Suppressor macrophage treated with lipopolysaccharide for 1 hour (primary cell): ENCODE measurements at regions not wholly inside any gene's neighbourhood (a gene's known extent, or its start where the extent isn't known, plus 50 kb on each side); places are given as distances from the start of the nearest gene placed in this dataset.

Experiments used
- DNase-seq, 3 donors: peaks; one replicate each; pipeline ENCODE4 v3.0.0-alpha.2; 2020 to 2022

- DNase-seq = no peak
Observed at GRCh38 chr14:61847861-61848260, 85.6 kb downstream of the SNAPC1 start.

DNA sequence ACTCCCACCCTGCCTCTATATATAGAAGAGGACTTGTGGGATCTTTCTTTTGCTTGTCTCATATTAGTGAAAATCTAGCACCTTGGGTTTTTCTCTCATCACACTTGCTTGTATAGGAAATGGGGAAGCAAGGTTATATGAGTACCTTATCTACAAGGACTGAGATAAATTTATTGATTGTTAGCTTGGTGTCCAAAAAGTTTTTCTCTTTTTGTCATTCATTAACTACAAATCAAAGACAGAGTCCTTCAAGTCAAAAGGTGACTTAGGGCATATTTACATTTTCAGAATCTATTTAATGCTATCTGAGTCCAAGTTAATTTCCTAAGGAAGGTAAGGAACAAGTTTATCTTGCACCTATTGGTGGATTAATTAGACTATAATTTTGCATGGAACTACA is 92.7 kb downstream of the SNAPC1 start:
- DNase-seq = no peak

- DNase-seq = peak; percentile 70 to 78 (median 72)
Observed at GRCh38 chr14:61860294-61860918, 98.2 kb downstream of the SNAPC1 start.

- no peak for DNase-seq
Observed at GRCh38 chr14:61861320-61861865, 99.2 kb downstream of the SNAPC1 start.

DNA sequence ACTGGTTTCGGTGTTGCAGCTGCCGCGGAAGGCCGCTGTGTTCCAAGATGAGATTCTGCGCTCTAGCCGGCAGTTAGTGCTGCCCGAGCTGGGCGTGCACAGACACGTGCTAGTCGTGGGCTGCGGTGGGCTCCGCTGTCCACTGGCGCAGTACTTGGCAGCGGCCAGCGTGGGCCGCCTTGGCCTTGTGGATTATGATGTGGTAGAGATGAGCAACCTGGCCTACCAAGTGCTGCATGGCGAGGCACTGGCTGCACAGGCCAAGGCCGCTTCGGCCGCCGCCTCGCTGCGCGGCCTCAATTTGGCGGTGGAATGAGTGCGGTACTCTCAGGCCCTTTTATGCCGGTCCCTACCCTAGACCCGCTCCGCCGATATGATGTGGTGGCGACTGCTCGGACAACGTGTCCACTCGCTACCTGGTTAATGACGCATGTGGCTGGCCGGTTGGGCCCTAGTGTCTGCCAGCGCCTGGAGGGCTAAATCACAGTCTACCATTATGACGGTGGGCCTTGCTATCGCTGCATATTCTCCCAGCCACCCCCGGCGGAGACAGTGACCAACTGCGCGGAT is 102.2 kb downstream of the SNAPC1 start:
- no peak for DNase-seq

- DNase-seq = peak; percentile 65 to 91 (median 89)
Observed at GRCh38 chr14:61866932-61867920, 105.0 kb downstream of the SNAPC1 start.

DNA sequence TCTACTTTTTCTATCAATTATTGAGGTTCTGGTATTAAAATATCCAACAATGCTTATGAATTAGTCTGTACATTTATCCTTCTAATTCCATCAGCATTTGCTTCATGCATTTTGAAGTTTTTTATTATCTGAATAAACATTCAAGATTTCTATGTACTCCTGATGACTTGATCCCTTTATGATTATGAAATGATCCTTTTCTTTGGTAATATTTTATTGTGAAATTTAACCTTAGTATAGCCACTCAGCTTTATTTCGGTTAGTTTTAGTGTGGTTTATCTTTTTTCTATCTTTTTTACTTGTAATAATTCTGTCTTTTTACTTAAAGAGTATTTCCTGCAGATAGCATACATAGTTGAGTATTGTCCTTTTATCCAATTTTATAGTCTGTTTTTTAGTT is 106.6 kb downstream of the SNAPC1 start:
- peak in 2 of 3 donors; percentile 42 to 50 for DNase-seq

GRCh38 chr14:61870163-61870562 is 107.9 kb downstream of the SNAPC1 start:
- no peak for DNase-seq

DNA sequence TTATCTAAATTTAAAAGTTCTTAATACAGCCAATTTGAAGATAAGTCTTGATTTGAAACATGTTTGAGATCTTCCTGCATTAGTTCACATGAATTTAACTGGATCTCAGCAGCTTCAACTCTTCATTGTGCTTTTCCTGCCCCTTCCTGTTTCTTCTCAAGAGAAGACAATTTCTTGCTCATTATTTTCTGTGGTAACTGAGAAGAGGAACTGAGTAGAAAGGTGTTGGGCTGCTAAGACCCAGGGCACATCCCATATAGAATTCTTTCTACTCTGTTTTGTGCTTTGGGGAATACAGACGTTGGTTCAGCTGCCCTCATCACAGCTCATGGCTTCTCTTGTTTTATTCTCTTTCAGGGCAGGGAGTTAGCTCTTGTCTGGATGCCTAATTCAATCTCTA is 110.2 kb downstream of the SNAPC1 start:
- peak in 2 of 3 donors; percentile 8 to 16 for DNase-seq

- no peak for DNase-seq
Observed at GRCh38 chr14:61875483-61875882, 113.3 kb downstream of the SNAPC1 start.

- DNase-seq = no peak
Observed at GRCh38 chr14:61876362-61877034, 114.3 kb downstream of the SNAPC1 start.

DNA sequence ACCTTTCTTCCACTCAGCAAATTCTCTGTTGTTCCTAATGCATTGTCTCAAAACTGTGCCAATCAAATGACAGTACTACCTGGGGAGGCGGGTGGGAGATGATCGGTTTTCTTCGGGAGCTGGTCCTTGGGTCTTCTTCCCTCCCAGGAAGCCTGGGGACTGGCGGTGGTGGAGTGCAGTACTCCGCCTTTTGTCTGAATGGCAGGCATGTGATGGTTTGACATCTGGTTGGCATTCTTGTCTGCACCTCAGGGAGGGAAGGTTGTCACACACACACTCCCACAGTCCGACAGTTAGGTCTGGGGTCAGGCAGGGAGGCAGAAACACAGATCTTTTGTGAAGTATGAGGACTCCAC is 114.8 kb downstream of the SNAPC1 start:
- DNase-seq = no peak

- DNase-seq = no peak
Observed at GRCh38 chr14:61877768-61878167, 115.5 kb downstream of the SNAPC1 start.

DNA sequence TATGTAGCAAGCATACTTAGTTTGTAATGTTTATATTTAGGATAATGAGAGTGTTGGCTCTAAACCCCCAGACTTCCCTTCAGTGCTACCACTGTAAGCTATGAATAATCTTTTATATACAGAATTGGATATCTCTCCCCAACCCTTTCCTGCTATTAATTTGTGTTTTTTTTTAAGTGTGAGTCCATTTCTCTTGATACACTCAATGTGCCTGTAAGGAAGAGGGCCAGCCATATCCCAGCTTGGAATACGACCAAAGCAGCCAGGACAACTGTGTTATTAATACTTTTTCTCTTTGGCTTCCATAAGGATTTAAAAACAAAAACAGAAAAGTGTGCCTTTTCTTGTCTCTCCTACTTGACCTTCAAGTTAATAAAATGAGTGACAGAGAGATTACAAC is 116.7 kb downstream of the SNAPC1 start:
- DNase-seq = no peak

DNA sequence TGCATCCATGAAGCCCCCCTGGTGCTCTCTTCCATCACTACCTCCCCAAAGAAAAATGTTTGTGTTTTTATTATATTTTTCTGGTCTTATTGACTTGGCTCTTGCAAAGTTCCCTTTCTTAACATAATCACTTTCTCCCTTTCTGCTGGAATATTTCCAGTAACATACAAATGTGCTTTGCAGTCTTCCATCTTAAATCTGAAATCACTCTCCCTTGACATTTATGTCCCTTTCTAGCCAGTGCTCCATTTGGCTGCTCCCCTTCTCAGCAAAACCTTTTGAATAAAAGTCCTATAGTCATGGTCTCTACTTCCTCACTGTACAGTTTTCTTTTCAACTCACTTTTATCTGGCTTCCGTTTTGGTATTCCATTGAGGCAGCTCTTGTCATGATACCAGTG is 118.8 kb downstream of the SNAPC1 start:
- DNase-seq = no peak

GRCh38 chr14:61884711-61885110 is 122.5 kb downstream of the SNAPC1 start:
- DNase-seq = no peak

- no peak for DNase-seq
Observed at GRCh38 chr14:61885203-61885961, 123.2 kb downstream of the SNAPC1 start.

- DNase-seq = no peak
Observed at GRCh38 chr14:61887628-61888027, 125.4 kb downstream of the SNAPC1 start.

DNA sequence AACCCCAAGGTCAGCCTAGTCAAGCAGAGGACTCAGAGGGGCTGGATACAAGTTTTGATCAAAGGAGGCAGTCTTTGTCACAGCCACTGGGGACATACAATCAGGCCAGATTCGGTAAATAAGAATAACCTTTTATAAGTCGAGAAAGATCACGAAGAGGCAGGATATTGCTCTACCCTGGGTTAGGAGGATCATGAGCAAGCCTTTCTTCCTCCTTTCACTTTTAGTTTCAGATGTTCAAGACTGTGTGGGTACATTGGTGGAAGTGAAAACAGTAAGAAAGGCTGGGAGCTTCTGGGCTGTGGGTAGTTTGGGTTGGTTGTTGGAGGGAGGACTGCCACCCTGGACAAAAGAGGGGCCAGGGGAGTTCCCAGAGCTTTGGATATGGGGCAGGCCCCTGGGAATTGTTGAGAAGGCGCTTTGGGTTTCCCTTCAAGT is 127.7 kb downstream of the SNAPC1 start:
- peak; percentile 65 to 77 (median 71) for DNase-seq

DNA sequence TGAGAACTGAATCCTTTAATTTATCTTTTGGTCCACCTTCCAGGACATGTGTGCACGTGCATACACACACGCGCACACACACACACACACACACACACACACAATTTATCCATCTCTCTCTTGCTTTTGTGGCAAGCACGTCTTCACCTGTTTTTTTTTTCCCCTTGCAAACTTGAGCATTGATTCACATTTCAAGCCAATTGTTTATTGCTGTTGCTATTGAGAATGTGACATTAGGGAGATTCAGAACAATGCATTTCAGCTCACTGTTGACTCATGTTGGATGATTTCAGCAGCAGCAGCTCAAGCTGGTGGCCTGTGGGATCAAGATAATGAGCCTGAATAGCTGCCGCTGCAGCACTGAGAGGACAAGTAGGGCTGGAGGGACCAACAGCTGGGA is 128.9 kb downstream of the SNAPC1 start:
- no peak for DNase-seq

DNA sequence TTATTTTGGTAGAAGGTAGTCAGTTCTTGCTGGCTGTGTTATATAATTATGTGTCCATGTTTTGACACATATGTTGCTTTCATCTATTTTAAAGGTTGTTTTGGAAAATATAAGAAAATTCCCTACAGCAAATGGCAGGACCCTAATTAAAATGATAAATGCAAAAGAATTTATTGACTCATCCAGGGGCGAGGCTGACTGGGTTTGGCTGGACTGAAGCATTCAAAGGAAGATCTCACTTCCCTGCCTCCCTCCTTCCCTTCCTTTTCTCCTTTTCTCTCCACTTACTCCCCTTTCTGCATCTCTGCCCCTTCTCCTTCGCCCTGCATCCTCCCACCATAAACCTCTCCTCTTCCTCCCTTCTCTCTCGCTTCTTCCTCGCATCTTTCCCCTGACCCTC is 129.6 kb downstream of the SNAPC1 start:
- no peak for DNase-seq

DNA sequence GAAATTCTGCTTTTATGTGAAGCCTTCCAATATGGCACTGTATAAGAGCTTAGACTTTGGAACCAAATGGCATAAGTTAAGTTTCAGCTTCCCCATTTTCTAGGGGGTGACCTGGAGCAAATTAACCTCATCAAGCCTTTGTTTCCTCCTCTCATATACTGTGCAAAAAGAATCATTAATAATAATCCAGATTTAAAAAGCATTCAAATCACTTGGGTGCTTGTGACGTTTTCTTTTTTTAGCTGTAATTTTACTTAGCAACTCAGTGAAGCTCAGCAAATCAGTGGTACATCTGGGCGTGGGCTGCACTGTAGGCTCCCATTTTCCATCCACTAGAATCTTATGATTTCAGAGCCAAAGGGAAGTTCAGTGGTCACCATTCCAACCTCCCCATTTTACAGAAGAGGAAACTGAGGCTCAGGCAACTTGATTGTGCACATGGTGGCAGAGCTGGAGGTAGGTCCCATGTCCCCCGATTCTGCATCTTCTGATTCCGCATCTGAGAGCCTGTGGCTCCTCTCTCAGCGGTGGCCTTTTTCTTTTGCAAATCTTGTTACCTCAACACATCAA is 131.2 kb downstream of the SNAPC1 start:
- no peak for DNase-seq
